OCI-LY3 (cell line): ENCODE measurements at regions not wholly inside any gene's neighbourhood (a gene's known extent, or its start where the extent isn't known, plus 50 kb on each side); places are given as distances from the start of the nearest gene placed in this dataset.

Experiments
- CTCF ChIP-seq: fragments of 200-600, 300-600 bp; sonication (generic); IDR thresholded peaks from 2 replicates; pipeline ENCODE4 v1.5.1; 2014; ENCODE audit warnings: antibody characterized with exemption, low read length, low read depth
- EZH2phosphoT487 ChIP-seq: fragments of 200-600 bp; shearing (Covaris generic); IDR thresholded peaks from 2 replicates; pipeline ENCODE4 v1.6.1; 2018; ENCODE audit warnings: antibody characterized with exemption, mixed run types, low read depth

GRCh38 chr14:83638748-83639504, 1891.0 kb upstream of the FLRT2 start:
- TF ChIP-seq CTCF (no peak), EZH2phosphoT487 (no peak)
